ENCODE measurements at regions not wholly inside any gene's neighbourhood (a gene's known extent, or its start where the extent isn't known, plus 50 kb on each side); places are given as distances from the start of the nearest gene placed in this dataset.

- Histone ChIP-seq H3K9me3 (ENCODE audit: insufficient read depth, low read depth) (no peaks in the 10 kb centered on the region), H3K27ac (no peak overlapping the region), H3K27me3 (ENCODE audit: insufficient read depth, low read depth) (no peaks in the 10 kb centered on the region), H3F3A (ENCODE audit: insufficient read depth, low read depth) (no peaks in the 10 kb centered on the region), H3K4me3 (no peak overlapping the region), H3K36me3 (ENCODE audit: low read depth) (no peaks in the 10 kb centered on the region), H3K9me2 (ENCODE audit: insufficient read depth) (no peaks in the 10 kb centered on the region), H3K4me2 (no peak overlapping the region), H3K4me1 (replicated peaks; ENCODE audit: insufficient read depth) (no peaks in the 10 kb centered on the region), H4K20me1 (ENCODE audit: insufficient read depth) (no peaks in the 10 kb centered on the region), H3K79me2 (ENCODE audit: low read depth) (no peaks in the 10 kb centered on the region), H2AFZ (no peak overlapping the region)
- BruUV-seq (replicated peaks), result no TSS peak
- intact Hi-C loops (cut with micrococcal nuclease; ENCODE audit: unreplicated experiment), result no loop called here
- CTCF ChIA-PET, result no interaction called here
- TF ChIP-seq EZH2 (IDR thresholded peaks at IDR 0.05; ENCODE audit: low read depth), result no peak
- TF ChIP-seq, protein P1, sequence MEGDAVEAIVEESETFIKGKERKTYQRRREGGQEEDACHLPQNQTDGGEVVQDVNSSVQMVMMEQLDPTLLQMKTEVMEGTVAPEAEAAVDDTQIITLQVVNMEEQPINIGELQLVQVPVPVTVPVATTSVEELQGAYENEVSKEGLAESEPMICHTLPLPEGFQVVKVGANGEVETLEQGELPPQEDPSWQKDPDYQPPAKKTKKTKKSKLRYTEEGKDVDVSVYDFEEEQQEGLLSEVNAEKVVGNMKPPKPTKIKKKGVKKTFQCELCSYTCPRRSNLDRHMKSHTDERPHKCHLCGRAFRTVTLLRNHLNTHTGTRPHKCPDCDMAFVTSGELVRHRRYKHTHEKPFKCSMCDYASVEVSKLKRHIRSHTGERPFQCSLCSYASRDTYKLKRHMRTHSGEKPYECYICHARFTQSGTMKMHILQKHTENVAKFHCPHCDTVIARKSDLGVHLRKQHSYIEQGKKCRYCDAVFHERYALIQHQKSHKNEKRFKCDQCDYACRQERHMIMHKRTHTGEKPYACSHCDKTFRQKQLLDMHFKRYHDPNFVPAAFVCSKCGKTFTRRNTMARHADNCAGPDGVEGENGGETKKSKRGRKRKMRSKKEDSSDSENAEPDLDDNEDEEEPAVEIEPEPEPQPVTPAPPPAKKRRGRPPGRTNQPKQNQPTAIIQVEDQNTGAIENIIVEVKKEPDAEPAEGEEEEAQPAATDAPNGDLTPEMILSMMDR (conservative IDR thresholded peaks at IDR 0.05), result no peak
- no peak for DNase-seq
- POLR2A ChIA-PET (ENCODE audit: unreplicated experiment), result no interaction called here
These were observed 841.9 kb downstream of the PCDH18 start for GRCh38 chr4:136690360-136690759.

DNA sequence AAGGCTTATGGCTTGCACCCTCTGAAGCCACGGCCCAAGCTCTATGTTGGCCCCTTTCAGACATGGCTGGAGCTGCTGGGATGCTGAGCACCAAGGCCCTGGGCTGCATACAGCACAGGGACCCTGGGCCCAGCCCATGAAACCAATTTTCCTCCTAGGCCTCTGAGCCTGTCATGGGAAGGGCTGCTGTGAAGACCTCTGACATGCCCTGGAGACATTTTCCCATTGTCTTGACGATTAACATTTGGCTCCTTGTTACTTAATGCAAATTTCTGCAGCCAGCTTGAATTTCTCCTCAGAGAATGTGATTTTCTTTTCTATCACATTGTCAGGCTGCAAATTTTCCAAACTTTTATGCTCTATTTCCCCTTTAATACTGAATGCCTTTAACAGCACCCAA, 844.7 kb downstream of the PCDH18 start:
- H3K36me3 ChIP-seq (ENCODE audit: low read depth), result no peaks in the 10 kb centered on the region
- no peak overlapping the region for H3K4me2 ChIP-seq
- H3K79me2 ChIP-seq (ENCODE audit: low read depth), result no peaks in the 10 kb centered on the region
- H3K9me3 ChIP-seq (ENCODE audit: insufficient read depth, low read depth), result no peaks in the 10 kb centered on the region
- POLR2A ChIA-PET (ENCODE audit: unreplicated experiment), result no interaction called here
- no peak overlapping the region for H3K4me3 ChIP-seq
- no peak overlapping the region for H2AFZ ChIP-seq
- CTCF ChIA-PET, result no interaction called here
- H4K20me1 ChIP-seq (ENCODE audit: insufficient read depth), result no peaks in the 10 kb centered on the region
- no TSS peak for BruUV-seq (replicated peaks)
- no peak for TF ChIP-seq EZH2 (IDR thresholded peaks at IDR 0.05; ENCODE audit: low read depth)
- TF ChIP-seq, protein P1 (conservative IDR thresholded peaks at IDR 0.05), result no peak
- DNase-seq, result no peak
- no peaks in the 10 kb centered on the region for H3K4me1 ChIP-seq (replicated peaks; ENCODE audit: insufficient read depth)
- no peaks in the 10 kb centered on the region for H3F3A ChIP-seq (ENCODE audit: insufficient read depth, low read depth)
- H3K27ac ChIP-seq, result no peak overlapping the region
- intact Hi-C loops (cut with micrococcal nuclease; ENCODE audit: unreplicated experiment), result no loop called here
- no peaks in the 10 kb centered on the region for H3K27me3 ChIP-seq (ENCODE audit: insufficient read depth, low read depth)
- no peaks in the 10 kb centered on the region for H3K9me2 ChIP-seq (ENCODE audit: insufficient read depth)

DNA sequence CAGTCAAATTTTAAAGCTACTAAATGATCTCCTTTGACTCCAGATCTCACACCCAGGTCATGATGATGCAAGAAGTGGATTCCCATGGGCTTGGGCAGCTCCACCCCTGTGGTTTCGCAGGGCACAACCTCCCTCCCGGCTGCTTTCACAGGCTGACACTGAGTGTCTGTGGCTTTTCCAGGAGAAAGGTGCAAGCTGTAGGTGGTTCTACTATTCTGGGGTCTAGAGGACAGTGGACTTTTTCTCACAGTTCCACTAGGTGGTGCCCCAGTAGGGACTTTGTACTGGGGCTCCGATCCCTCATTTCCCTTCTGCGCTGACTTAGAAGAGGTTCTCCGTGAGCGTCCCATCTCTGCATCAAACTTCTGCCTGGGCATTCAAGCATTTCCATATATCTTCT, 845.2 kb downstream of the PCDH18 start:
- Histone ChIP-seq H3F3A (ENCODE audit: insufficient read depth, low read depth) (no peaks in the 10 kb centered on the region), H2AFZ (no peak overlapping the region), H3K27me3 (ENCODE audit: insufficient read depth, low read depth) (no peaks in the 10 kb centered on the region), H3K9me2 (ENCODE audit: insufficient read depth) (no peaks in the 10 kb centered on the region), H3K4me1 (replicated peaks; ENCODE audit: insufficient read depth) (no peaks in the 10 kb centered on the region), H4K20me1 (ENCODE audit: insufficient read depth) (no peaks in the 10 kb centered on the region), H3K4me3 (no peak overlapping the region), H3K9me3 (ENCODE audit: insufficient read depth, low read depth) (no peaks in the 10 kb centered on the region), H3K27ac (no peak overlapping the region), H3K4me2 (no peak overlapping the region), H3K36me3 (ENCODE audit: low read depth) (no peaks in the 10 kb centered on the region), H3K79me2 (ENCODE audit: low read depth) (no peaks in the 10 kb centered on the region)
- DNase-seq, result no peak
- ChIA-PET POLR2A (ENCODE audit: unreplicated experiment) (no interaction called here), CTCF (no interaction called here)
- BruUV-seq (replicated peaks), result no TSS peak
- intact Hi-C loops (cut with micrococcal nuclease; ENCODE audit: unreplicated experiment), result no loop called here
- TF ChIP-seq, protein P1 (conservative IDR thresholded peaks at IDR 0.05), result no peak
- no peak for TF ChIP-seq EZH2 (IDR thresholded peaks at IDR 0.05; ENCODE audit: low read depth)

All from PC-9 (cell line).